NCI-H748 treated with DMSO at 0.1 percent for 48 hours (cell line): ENCODE measurements at regions not wholly inside any gene's neighbourhood (a gene's known extent, or its start where the extent isn't known, plus 50 kb on each side); places are given as distances from the start of the nearest gene placed in this dataset.
A peak's percentile ranks its signal among the peaks of the same experiment; 100 is the strongest.

Experiments
- DNase-seq: peaks from one replicate; lab custom pipeline; 2025; lab: John Stamatoyannopoulos, UW

DNA sequence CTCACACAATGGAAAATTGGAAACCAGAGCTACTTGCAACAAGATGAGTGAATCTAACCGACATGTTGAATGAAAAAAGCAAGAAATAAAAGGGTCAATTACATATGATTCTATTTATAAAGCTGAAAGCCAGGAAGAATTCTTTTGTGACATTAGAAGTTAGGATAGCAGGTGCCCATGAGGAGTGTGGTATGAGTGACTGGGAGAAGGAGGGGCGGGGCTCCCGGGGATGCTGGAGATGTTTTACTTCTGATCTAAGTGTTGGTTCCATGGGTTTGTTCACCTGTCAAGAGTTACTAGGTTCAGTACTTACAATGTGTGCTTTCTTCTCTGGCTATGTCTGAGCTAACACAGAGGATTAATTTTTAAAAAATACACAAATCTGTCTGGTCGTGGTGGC lies 60.8 kb downstream of the NSMCE3 start:
- DNase-seq, result no peak

DNA sequence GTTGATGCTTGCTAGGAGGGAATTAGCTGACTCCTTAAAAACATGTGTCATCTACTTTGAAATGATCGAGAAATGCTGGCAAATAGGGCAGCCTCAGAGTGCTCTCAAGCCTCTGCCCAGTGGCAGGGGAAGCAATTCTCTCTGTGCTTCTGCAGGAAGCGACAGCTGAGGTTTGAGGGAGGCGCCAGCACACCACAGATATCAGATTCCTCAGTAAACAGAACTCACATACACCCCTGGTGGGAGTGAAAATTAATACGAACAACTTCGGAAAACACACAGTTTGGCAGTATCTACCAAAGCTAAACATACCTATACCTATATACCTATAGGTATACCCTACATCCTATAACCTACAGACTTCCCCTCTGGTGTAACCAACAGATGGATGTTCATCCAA lies 61.3 kb downstream of the NSMCE3 start:
- peak; percentile 60 for DNase-seq

- no peak for DNase-seq
These were observed 61.9 kb downstream of the NSMCE3 start for GRCh38 chr15:29207758-29208108.

- DNase-seq, result no peak
These were observed 62.4 kb downstream of the NSMCE3 start for GRCh38 chr15:29207027-29207757.

DNA sequence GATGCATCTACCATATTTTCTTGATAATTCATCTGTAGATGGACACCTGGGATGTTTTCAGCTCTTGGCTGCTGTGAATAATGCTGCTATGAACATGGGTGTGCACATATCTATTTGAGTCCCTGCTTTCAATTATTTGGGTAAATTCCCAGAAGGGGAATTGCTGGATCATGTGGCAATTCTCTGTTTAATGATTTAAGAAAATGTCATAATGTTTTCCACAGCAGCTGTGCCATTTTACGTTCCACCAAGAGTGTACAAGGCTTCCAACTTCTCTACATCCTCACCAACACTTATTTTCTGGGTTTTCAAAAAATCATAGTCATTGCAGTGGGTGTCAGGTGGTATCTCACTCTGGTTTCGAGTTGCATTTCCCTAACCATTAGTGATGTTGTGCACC lies 64.4 kb downstream of the NSMCE3 start:
- DNase-seq, result no peak

DNA sequence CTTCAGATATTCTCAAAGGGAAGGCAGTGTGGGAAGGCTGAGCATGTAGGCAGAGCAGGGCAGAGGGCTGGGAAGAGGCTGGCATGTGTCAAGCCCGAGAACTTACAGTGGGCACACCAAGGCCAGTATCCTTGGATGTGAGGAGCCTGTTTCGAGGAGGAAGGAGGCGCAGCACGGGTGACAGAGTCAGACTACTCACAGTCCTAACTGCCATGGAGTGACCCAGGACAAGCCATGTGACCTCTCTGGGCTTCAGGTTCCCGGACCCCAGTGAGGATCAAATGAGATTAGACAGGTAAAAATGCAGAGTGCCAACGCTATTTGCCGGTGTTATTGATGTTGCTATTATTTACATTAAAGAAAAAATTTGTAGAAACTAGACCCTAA lies 65.3 kb downstream of the NSMCE3 start:
- DNase-seq, result no peak

GRCh38 chr15:29203718-29204368 lies 65.8 kb downstream of the NSMCE3 start:
- no peak for DNase-seq

DNA sequence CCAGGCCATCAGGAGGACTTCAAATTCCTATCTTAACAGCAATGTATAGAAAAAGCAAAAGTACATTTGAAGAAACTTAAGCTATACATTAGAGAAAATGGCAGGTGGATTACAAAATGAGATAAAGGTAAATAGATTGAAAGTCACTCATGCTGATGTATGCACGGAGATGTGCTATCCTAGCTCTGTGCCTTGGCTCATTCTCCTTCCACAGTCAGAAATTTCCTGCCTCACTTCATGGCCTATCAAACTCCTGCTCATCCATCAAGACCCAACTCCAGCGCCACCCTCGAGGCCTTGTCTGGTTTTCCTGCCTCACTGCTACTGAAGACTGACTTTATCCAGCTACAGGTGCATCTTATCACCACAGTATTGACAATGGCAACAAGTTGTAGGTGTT lies 72.9 kb downstream of the NSMCE3 start:
- no peak for DNase-seq

DNA sequence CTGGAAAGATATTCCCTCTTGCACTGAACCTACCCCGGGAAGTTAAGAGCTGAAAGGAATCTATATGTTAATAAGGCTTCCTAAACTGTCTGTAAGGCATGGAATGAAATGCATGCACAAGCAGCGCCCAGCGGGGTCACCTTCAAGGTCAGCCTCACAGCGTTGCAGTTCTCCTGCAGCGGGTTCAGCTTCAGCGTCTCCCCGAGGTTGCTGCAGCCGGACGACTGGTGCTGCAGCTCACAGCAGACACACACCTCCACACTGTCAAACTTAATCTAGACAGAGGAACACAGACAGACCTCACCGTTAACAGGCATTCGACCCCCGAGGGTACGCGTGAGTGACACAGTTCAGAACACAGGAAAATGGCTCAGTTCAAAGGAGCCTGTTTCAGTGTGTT lies 73.3 kb downstream of the NSMCE3 start:
- no peak for DNase-seq

GRCh38 chr15:29194866-29195265 lies 74.8 kb downstream of the NSMCE3 start:
- no peak for DNase-seq

DNA sequence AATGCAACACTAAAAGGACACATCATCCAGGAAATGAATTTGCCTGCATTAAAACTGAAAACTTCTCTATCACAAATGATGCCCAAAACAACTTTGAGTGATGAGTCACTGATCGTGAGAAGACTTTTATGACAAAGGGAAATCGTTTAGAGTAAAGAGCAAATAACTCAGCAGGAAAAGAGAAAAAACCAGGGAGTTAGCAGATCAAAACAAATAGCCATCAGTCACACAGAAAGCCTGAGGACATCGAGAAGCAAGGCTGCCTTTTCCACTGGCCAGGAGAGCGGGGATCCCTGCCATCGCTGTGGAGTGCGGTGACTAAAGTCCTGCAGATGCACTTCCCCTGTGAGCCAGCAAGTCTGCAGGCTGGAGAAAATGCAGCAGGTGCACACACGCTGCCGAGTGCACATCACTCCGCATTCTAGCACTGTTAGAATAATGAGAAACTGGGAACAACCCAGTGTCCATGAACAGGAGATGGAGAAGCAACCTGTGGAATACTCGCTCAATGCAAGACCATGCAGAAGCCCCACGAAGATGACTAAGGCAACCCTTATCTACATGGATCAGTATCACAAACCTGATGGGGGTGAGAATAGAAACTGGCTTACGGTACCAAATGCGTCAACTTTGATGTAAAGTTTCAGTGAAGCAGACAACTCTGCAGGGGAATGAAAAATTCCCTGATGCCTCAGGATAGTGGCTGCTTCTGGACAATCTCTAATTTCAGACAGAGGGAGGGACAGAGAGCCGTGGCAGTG lies 86.4 kb downstream of the NSMCE3 start:
- DNase-seq, result no peak

- no peak for DNase-seq
These were observed 87.0 kb downstream of the NSMCE3 start for GRCh38 chr15:29182590-29182989.

DNA sequence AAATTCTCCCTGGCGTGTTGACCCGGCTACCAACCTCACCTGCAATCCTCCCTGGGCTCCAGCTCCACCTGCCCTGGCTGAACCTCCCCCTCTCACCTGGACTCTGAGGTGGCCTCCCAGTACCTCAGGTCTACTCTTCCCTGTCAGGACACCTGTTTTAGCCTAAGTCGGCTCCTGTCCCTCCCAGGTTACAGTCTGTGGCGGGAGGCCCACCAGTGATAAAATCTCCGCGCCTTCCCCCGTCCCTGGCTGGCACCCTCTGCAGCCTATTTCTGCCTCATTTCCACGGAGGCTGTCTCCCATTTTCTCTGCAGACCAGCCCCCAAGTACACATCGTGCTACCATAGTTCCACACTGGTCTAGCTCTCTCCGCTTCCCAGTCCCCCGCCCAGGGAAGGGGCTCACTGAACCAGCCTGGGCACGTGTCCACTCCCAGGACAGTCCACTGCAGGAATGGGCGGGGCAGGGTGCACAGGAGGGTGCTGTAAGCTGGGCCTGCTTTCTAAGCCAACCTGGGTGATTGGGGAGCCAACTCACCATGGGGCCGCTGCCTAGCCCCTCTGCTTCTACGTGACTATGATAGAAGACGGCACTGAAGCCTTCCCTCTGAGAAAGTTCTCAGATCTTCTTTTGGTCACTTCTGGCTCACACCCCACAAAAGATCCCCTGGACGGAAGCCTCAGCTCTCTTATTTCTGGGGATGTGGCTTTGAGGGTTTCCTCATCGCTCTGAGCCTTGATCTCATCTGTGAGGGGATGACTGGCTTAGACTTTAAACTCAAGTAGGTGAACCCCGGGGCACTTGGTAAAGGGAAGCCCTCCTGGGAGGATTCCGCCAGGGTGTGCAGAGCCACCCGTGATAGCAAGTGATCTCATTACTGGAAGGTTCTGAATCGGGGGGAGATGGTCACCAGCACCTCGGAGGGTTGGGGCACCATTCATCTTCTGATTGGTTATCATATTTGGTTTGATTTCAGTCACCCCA lies 96.6 kb downstream of the NSMCE3 start:
- no peak for DNase-seq

GRCh38 chr15:29170521-29170920 lies 99.1 kb downstream of the NSMCE3 start:
- no peak for DNase-seq
